ENCODE measurements at regions not wholly inside any gene's neighbourhood (a gene's known extent, or its start where the extent isn't known, plus 50 kb on each side); places are given as distances from the start of the nearest gene placed in this dataset.

DNA sequence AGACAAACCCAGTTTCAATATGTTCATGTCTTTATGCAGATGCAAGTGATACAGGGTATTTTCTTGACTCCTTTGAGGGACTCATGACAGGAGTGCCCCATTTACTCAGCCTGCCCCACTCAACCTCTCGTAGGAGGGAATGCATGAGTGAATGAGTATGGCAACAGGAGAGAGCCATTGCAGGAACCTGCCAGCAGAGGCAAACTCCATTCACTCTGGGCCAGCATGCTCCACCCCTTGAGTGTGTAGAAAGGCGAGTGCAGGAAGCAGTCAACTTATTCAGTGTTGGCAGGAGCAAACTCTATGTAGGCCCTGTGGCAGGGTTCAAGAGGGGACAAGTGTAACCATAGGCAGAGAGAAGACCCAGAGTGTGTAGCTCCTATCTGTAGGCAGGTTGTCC is 1526.3 kb downstream of the PLA2G4A start:
- DNase-seq (ENCODE audit: insufficient read length, low spot score) = no peak
- TF ChIP-seq, protein P1, sequence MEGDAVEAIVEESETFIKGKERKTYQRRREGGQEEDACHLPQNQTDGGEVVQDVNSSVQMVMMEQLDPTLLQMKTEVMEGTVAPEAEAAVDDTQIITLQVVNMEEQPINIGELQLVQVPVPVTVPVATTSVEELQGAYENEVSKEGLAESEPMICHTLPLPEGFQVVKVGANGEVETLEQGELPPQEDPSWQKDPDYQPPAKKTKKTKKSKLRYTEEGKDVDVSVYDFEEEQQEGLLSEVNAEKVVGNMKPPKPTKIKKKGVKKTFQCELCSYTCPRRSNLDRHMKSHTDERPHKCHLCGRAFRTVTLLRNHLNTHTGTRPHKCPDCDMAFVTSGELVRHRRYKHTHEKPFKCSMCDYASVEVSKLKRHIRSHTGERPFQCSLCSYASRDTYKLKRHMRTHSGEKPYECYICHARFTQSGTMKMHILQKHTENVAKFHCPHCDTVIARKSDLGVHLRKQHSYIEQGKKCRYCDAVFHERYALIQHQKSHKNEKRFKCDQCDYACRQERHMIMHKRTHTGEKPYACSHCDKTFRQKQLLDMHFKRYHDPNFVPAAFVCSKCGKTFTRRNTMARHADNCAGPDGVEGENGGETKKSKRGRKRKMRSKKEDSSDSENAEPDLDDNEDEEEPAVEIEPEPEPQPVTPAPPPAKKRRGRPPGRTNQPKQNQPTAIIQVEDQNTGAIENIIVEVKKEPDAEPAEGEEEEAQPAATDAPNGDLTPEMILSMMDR (IDR thresholded peaks at IDR 0.05; ENCODE audit: insufficient read depth, missing control alignments) = no peak
- no peak for FAIRE-seq

DNA sequence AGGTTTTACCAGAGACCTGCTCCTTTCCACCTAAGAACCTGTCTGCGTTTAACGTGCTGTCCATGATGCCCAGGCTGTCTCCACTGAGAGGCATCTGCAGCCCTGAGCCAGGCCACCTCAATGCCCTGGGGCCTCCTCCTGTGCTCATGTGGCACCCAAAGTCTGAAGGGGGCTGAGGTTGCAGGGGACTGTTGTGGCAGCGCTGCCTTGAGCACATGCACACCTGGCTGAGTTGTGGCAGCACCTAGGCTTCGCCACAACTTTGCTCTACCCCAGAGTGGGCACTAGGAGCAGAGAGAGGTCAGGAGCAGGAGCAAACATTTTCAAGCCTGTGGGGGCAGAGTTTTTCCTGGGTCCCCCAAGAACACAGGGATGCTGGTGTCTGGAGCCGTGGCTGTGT is 1527.1 kb downstream of the PLA2G4A start:
- TF ChIP-seq, protein P1 (IDR thresholded peaks at IDR 0.05; ENCODE audit: insufficient read depth, missing control alignments) = no peak
- DNase-seq (ENCODE audit: insufficient read length, low spot score) (no peak), FAIRE-seq (no peak)

DNA sequence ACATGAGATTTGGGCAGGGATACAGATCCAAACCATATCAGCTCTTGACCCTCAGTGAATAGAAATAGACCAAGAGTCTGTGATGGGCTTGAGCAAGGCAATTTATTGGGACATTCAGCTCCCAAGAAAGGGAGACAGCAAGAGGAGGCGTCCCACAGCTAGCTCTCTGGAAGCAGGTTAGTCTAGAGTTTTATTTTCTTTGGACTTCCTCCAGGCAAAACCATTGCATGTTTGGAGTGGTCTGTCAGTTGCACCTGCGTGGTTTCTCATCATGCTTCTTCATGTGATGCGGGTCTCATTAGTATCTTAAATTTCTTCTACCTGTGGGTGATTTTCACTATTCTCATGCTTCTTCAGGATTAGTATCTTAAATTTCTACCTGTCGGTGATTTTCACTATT is 1530.6 kb downstream of the PLA2G4A start:
- no peak for FAIRE-seq
- TF ChIP-seq, protein P1 (IDR thresholded peaks at IDR 0.05; ENCODE audit: insufficient read depth, missing control alignments) = no peak
- DNase-seq (ENCODE audit: insufficient read length, low spot score) = no peak

DNA sequence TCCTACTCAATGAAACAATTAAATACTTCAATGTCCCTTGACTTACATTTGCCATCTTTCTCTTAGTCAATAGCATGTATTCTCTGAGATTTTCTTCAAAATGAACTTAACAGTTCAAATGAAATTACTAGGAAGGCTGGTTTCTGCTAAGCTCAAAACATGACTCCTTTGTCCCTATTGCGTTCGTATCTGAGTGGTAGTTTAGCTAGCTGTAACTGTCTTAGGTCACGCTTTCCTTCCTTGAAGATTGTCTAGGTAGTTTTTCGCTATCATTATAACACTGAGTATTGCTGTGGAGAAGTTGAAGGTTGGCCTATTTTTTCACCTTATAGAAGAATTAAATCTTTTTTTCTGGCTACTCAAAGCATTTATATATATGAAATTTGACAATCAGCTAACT is 1535.2 kb downstream of the PLA2G4A start:
- TF ChIP-seq, protein P1 (IDR thresholded peaks at IDR 0.05; ENCODE audit: insufficient read depth, missing control alignments) = no peak
- DNase-seq (ENCODE audit: insufficient read length, low spot score) = no peak
- peak; percentile 89 for FAIRE-seq

DNA sequence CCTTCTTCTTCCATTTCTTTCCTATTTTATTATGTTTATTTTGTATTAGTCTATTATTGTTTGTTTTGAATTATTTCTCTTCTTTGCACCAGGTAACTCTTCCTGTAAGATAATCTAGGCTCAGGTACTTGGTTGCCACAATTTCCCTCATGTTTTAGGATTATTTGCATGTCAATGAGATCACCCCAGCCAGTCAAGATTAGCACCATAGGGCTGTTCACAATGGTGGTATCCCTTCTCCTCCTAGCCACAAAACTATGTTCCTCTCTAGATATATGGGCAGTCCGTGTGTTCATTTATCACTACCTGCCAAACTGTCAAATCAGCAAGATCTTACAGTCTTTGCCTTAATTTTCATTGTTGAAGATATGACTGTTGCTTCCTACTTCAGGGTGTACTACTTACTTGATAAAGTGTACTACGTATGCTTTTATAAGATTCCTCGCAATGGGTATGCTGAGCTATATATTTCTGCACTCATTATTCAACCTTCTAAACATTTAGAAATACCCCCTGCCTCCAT is 1536.2 kb downstream of the PLA2G4A start:
- DNase-seq (ENCODE audit: insufficient read length, low spot score) = no peak
- TF ChIP-seq, protein P1 (IDR thresholded peaks at IDR 0.05; ENCODE audit: insufficient read depth, missing control alignments) = no peak
- peak; percentile 73 for FAIRE-seq

DNA sequence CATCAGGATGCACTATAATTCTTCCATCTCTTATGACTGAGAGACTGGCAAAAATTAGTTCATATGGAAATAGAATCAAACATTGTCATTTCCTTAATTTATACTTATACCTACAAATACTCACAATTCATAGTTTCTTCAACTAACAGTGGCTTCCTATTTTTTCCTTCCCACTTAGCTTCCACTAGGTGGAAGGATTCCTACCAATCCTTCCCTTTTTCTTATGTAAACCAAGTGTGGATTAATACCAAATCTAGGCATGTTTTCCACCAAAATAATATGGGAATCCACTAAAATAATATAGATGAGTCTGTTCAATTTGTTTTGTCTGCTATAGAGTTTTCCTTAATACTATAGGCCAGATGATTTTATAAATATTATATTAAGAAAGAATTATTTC is 1537.1 kb downstream of the PLA2G4A start:
- FAIRE-seq (no peak), DNase-seq (ENCODE audit: insufficient read length, low spot score) (no peak)
- TF ChIP-seq, protein P1 (IDR thresholded peaks at IDR 0.05; ENCODE audit: insufficient read depth, missing control alignments) = no peak

DNA sequence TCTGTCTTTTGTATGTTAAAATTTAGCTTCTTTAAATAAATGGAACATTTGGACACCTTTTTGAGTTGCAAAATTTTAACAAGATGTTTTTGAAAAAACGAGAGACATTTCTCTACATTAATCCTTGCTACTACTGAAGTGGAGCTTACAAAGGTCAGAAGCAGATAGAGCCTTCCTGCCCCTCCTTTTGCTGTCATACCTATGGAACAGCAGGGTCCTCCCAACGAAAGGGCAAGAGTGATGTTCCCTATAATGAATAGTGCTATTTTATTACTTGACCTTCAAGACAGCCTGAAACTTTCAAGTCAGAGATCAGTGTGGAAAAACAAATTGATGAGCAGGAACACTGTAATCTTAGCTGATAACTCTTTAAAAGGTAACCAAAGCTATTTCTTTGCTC is 1538.9 kb downstream of the PLA2G4A start:
- no peak for DNase-seq (ENCODE audit: insufficient read length, low spot score)
- no peak for FAIRE-seq
- TF ChIP-seq, protein P1 (IDR thresholded peaks at IDR 0.05; ENCODE audit: insufficient read depth, missing control alignments) = no peak

All from D721Med (cell line).